Thyroid gland (tissue), 4 donors: ENCODE measurements at regions not wholly inside any gene's neighbourhood (a gene's known extent, or its start where the extent isn't known, plus 50 kb on each side); places are given as distances from the start of the nearest gene placed in this dataset.
A peak's percentile ranks its signal among the peaks of the same experiment; 100 is the strongest.

ENCODE experiments used
- DNase-seq, 2 donors: peaks; one replicate each; pipeline ENCODE4 v3.0.0-alpha.2; 2019
- H3K27ac ChIP-seq, 3 donors: fragments of 200-600 bp; sonication (generic); 1 replicate in 2 of 3; 2 replicates in 1 of 3; pipeline ENCODE4 v1.5.1; 2016 to 2019; ENCODE audit warnings: mild to moderate bottlenecking in 1 of 3, moderate library complexity in 1 of 3
- H3K27me3 ChIP-seq: fragments of 200-600 bp; sonication (generic); one replicate; pipeline ENCODE4 v1.5.1; 2019
- H3K36me3 ChIP-seq, 2 donors: fragments of 200-600 bp; sonication (generic); one replicate each; pipeline ENCODE4 v1.5.1; 2016 to 2019
- H3K4me1 ChIP-seq, 2 donors: fragments of 200-600 bp; sonication (generic); one replicate each; pipeline ENCODE4 v1.5.1; 2017 to 2019
- H3K4me3 ChIP-seq, 3 donors: fragments of 200-600 bp; sonication (generic); replicated peaks in 1 of 3; 1 replicate in 2 of 3; 2 replicates in 1 of 3; pipeline ENCODE4 v1.5.1; 2016; ENCODE audit warnings: mild to moderate bottlenecking in 1 of 3
- H3K9me3 ChIP-seq: fragments of 200-600 bp; sonication (generic); one replicate; pipeline ENCODE4 v1.5.1; 2017
- POLR2A ChIP-seq, 2 donors: fragments of 450-650 bp; IDR thresholded peaks; one replicate each; pipeline ENCODE4 v1.6.1; 2017; ENCODE audit warnings: antibody characterized with exemption in 2 of 2, mild to moderate bottlenecking in 2 of 2, moderate library complexity in 1 of 2
- WGBS, 2 donors: methylation state at CpG; one replicate each; pipeline ENCODE4 v1.1.5; 2017; 5-methylcytosine and 5-hydroxymethylcytosine counted together
- intact Hi-C: fragments of 100-400 bp; cut with DNase I; formaldehyde crosslinking; loops from one replicate; pipeline ENCODE4 v1.15.1; 2023
- TF ChIP-seq, protein P1 (sequence below), 6 experiments: fragments of 200-600 bp in 3 of 6; fragments of 450-650 bp in 3 of 6; sonication (generic) in 3 of 6; IDR thresholded peaks; one replicate each; pipeline ENCODE4 v1.5.1; 2016 to 2019; ENCODE audit warnings: antibody characterized with exemption in 6 of 6, mild to moderate bottlenecking in 2 of 6, inconsistent platforms in 1 of 6, moderate library complexity in 1 of 6

DNA sequence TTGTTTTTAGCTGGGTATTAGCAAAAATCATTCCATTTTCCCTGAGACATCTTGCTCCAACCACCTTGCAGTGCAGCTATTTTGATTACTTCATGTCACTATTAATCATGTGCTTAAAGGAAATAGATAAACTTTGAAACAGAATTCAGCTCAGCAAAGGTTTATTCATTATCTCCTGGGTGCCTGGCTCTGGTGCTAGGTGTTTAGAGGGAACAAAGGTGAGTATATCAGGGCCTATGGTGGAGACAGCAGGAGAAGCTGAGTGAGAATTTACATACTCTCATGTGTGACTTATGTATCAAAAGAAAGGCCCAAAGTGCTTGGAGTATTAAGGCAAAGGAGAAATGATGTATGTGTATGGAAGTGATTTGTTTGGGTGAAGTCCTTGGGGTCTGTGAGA lies 63.8 kb upstream of the BMP2 start:
- intact Hi-C loops: no loop called here
- peak overlapping the region in 2 of 3 donors; percentile 17 to 75 for H3K27ac ChIP-seq
- no peaks in the 10 kb centered on the region for H3K36me3 ChIP-seq

DNA sequence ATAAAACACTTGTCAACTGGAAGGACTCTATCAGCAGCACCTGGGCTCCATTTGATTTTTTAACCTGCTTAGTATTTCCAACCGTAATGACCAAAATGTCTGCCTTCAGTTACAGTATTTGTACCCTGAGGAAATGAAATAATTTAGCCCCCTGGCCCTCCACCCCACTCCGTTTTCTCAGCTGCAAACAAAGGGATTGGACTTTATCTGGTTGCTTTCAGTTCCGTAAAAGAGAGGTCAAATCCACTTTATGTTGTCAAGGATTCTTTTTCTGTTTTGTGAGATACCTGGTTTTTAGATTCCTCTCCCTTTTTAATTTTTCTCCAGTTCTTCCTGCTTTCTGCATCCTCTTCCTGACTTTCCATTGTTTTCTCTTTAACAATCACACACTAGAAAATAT lies 64.4 kb upstream of the BMP2 start:
- Histone ChIP-seq H3K4me1 (peaks cover 36 to 62% of the 10 kb centered on the region in 2 donors), H3K4me3 (no peak overlapping the region), H3K36me3 (no peaks in the 10 kb centered on the region), H3K9me3 (no peaks in the 10 kb centered on the region), H3K27me3 (no peaks in the 10 kb centered on the region), H3K27ac (peak overlapping the region in 2 of 3 donors; percentile 39 to 75)
- TF ChIP-seq, protein P1, sequence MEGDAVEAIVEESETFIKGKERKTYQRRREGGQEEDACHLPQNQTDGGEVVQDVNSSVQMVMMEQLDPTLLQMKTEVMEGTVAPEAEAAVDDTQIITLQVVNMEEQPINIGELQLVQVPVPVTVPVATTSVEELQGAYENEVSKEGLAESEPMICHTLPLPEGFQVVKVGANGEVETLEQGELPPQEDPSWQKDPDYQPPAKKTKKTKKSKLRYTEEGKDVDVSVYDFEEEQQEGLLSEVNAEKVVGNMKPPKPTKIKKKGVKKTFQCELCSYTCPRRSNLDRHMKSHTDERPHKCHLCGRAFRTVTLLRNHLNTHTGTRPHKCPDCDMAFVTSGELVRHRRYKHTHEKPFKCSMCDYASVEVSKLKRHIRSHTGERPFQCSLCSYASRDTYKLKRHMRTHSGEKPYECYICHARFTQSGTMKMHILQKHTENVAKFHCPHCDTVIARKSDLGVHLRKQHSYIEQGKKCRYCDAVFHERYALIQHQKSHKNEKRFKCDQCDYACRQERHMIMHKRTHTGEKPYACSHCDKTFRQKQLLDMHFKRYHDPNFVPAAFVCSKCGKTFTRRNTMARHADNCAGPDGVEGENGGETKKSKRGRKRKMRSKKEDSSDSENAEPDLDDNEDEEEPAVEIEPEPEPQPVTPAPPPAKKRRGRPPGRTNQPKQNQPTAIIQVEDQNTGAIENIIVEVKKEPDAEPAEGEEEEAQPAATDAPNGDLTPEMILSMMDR (IDR thresholded peaks at IDR 0.05): no peak
- no peak for TF ChIP-seq POLR2A (IDR thresholded peaks at IDR 0.05)
- no peak for DNase-seq
- intact Hi-C loops: no loop called here
- WGBS, 2 donors: 94 to 98% methylated on average over 3 of the region's 3 CpGs

More for the DNA sequence above, 63.8 kb upstream of the BMP2 start:
- DNase-seq: no peak
- no peak for TF ChIP-seq POLR2A (IDR thresholded peaks at IDR 0.05)
- TF ChIP-seq, protein P1 (IDR thresholded peaks at IDR 0.05): no peak
- Histone ChIP-seq H3K9me3 (no peaks in the 10 kb centered on the region), H3K4me1 (peaks cover 41 to 62% of the 10 kb centered on the region in 2 donors), H3K4me3 (no peak overlapping the region), H3K27me3 (no peaks in the 10 kb centered on the region)

DNA sequence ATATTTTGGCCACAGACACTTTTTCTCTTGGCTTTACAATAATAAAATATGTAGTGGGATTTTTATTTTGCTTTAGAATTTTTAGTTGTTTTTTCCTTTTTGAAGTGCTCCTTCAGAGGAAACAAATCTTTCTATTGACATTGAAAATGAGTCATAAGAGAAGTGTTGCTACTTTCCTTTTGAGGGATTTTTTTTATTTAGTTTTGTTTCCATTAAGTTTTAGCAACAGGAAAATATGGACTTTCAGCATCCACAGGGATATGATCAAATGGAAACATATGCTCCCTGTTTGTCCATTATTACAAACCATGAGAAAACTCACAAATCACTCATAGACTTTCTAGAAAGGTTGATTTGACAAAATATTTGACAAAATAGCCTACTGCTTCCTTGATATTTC lies 65.3 kb upstream of the BMP2 start:
- Histone ChIP-seq H3K4me3 (no peak overlapping the region), H3K27me3 (no peaks in the 10 kb centered on the region), H3K9me3 (no peaks in the 10 kb centered on the region), H3K4me1 (peaks cover 29 to 61% of the 10 kb centered on the region in 2 donors), H3K36me3 (no peaks in the 10 kb centered on the region), H3K27ac (peak overlapping the region; percentile 39 to 75 (median 55))
- no peak for DNase-seq
- TF ChIP-seq, protein P1 (IDR thresholded peaks at IDR 0.05): no peak
- no peak for TF ChIP-seq POLR2A (IDR thresholded peaks at IDR 0.05)
- intact Hi-C loops: no loop called here

DNA sequence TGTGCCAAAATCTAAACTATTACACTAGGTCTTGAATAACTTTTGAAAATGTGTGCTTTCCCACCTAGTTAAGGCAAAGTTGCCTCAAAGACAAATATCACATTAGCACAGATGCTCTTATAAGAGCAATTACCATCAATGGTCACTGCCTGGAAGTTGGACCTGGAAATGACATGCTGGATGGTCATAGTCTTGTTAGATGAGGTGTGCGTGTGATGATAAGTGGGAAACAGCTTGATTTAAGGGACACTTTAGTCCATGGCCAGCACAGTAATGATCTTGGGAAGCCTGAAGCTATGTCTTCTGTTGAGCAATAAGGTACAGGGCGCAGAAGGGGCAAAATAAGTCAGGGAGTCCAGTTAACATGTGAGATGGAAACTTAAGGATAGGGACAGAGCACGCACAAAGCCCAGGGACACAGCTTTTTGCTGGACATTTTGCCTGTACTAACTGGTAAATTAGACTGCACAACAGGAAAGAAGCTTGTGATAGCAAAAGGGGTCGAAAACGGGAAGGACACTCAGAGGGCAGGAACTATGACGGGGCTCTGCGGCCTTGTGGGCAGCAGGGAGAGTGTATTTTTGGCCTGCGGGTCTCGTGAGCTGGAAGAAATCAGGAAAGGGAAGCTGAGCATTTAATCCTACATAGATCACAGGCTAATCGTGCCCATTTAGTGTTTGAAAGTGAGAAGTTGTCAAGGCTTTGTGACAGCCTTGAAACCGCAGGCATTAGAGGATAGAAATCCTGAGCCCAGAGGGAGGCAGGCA lies 66.7 kb upstream of the BMP2 start:
- H3K9me3 ChIP-seq: no peaks in the 10 kb centered on the region
- TF ChIP-seq, protein P1 (IDR thresholded peaks at IDR 0.05): no peak
- no peak for TF ChIP-seq POLR2A (IDR thresholded peaks at IDR 0.05)
- H3K36me3 ChIP-seq: no peaks in the 10 kb centered on the region
- DNase-seq: no peak
- H3K4me1 ChIP-seq: peaks cover 26 to 56% of the 10 kb centered on the region in 2 donors
- intact Hi-C loops: no loop called here
- WGBS, 2 donors: 73 to 82% methylated on average over 11 of the region's 11 CpGs
- H3K27me3 ChIP-seq: no peaks in the 10 kb centered on the region
- H3K27ac ChIP-seq: peak overlapping the region; percentile 23 to 75 (median 39)
- H3K4me3 ChIP-seq: no peak overlapping the region

DNA sequence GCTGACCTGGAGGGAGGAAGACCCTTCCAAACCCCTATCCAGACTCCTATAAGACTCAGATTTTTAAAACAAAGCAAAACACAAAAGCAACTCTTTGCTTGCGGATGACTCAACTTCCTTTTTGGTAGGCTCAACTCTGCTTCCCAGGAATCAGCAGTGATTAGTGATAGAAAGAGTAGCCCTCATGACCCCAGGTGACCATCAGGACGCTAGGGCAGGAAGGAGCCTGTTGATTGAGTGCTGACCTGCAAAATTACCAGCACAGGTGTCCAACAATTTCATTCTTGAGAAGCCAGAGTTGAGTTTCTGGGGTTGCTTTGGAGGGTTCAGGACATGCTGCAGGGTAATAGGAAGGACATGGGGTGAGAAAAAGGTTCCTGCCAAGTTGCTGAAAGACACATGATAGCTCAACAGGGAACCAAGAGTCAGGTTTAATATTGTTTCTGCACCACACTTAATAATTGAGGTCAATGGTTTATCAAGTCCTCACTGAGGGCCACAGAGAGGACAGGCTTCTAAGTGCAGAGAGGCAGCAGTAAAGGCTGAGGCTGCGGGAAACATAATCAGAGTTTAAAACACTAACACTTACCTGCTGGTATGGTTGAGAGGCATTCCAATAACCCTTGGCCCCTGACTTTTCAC lies 67.4 kb upstream of the BMP2 start:
- Histone ChIP-seq H3K9me3 (no peaks in the 10 kb centered on the region), H3K4me3 (no peak overlapping the region), H3K27me3 (no peaks in the 10 kb centered on the region), H3K27ac (peak overlapping the region; percentile 18 to 75 (median 23)), H3K4me1 (peaks cover 26 to 56% of the 10 kb centered on the region in 2 donors), H3K36me3 (no peaks in the 10 kb centered on the region)
- intact Hi-C loops: no loop called here
- TF ChIP-seq, protein P1 (IDR thresholded peaks at IDR 0.05): no peak
- no peak for TF ChIP-seq POLR2A (IDR thresholded peaks at IDR 0.05)
- DNase-seq: peak in 1 of 2 donors; percentile 13
- WGBS, 2 donors: 23 to 47% methylated on average over 3 of the region's 3 CpGs
